Occipital lobe (tissue), 1 donor: ENCODE measurements at regions not wholly inside any gene's neighbourhood (a gene's known extent, or its start where the extent isn't known, plus 50 kb on each side); places are given as distances from the start of the nearest gene placed in this dataset. TPM values are rescaled to one million over a fixed set of nuclear protein-coding genes. Genes with fewer than 3 reads are reported as not detected.

Experiments used
- small RNA-seq: library from RNA; depleted of rRNA; stranded (forward); fragments of <200 nt; gene quantifications from one replicate; pipeline ENCODE3, GENCODE V24; 2014

Small RNA genes in the stretch of these regions (small RNA-seq; reads per million reads assigned to genes)
- gene COX6CP16: not detected
- gene MIR5093: not detected
